DOHH2 (cell line): ENCODE measurements at regions not wholly inside any gene's neighbourhood (a gene's known extent, or its start where the extent isn't known, plus 50 kb on each side); places are given as distances from the start of the nearest gene placed in this dataset.

Source experiments
- H3F3A ChIP-seq: fragments of 200-600 bp; sonication (generic), shearing (Covaris generic); 2 replicates; pipeline ENCODE4 v1.6.0; 2016; ENCODE audit warnings: antibody characterized with exemption, mild to moderate bottlenecking; ENCODE audit not compliant: control insufficient read depth, insufficient read depth
- H3K27ac ChIP-seq: fragments of 200-600 bp; sonication (generic); 2 replicates; pipeline ENCODE4 v1.5.1; 2014; ENCODE audit warnings: low read depth, mild to moderate bottlenecking, low read length, moderate library complexity
- H3K27me3 ChIP-seq: fragments of 200-600 bp; sonication (generic); 2 replicates; pipeline ENCODE4 v1.6.1; 2014; ENCODE audit warnings: mild to moderate bottlenecking, low read length, mixed read lengths; ENCODE audit not compliant: control insufficient read depth
- H3K36me3 ChIP-seq: fragments of 200-600 bp; sonication (generic); 2 replicates; pipeline ENCODE4 v1.6.1; 2014; ENCODE audit warnings: mild to moderate bottlenecking, low read length, moderate library complexity, mixed read lengths; ENCODE audit not compliant: control insufficient read depth
- H3K4me1 ChIP-seq: fragments of 200-600 bp; sonication (generic); 2 replicates; pipeline ENCODE4 v1.6.1; 2014; ENCODE audit warnings: mild to moderate bottlenecking, low read length, mixed read lengths; ENCODE audit not compliant: control insufficient read depth
- H3K4me2 ChIP-seq: fragments of 200-600 bp; sonication (generic); 2 replicates; pipeline ENCODE4 v1.6.0; 2014; ENCODE audit warnings: mild to moderate bottlenecking, low read length, moderate library complexity
- H3K4me3 ChIP-seq: fragments of 200-600 bp; sonication (generic); 2 replicates; pipeline ENCODE4 v1.5.1; 2014; ENCODE audit warnings: mild to moderate bottlenecking, low read length, mixed read lengths
- H3K79me2 ChIP-seq: fragments of 200-600 bp; sonication (generic); 2 replicates; pipeline ENCODE4 v1.6.1; 2014; ENCODE audit warnings: mild to moderate bottlenecking, low read length, mixed read lengths; ENCODE audit not compliant: control insufficient read depth
- H3K9me2 ChIP-seq: fragments of 200-600 bp; sonication (generic); replicated peaks from 2 replicates; pipeline ENCODE4 v1.6.1; 2014; ENCODE audit warnings: mild to moderate bottlenecking, low read length, mixed read lengths; ENCODE audit not compliant: control insufficient read depth
- H3K9me3 ChIP-seq: fragments of 200-600 bp; sonication (generic); 2 replicates; pipeline ENCODE4 v1.6.1; 2014; ENCODE audit warnings: antibody characterized with exemption, low read length, mixed read lengths; ENCODE audit not compliant: control insufficient read depth, insufficient read depth
- H4K20me1 ChIP-seq: fragments of 200-600 bp; sonication (generic); 2 replicates; pipeline ENCODE4 v1.6.0; 2014; ENCODE audit warnings: low read depth, mild to moderate bottlenecking, antibody characterized with exemption, low read length, moderate library complexity; ENCODE audit not compliant: control insufficient read depth, insufficient read depth
- CTCF ChIP-seq: fragments of 200-600 bp; sonication (generic); IDR thresholded peaks from one replicate; pipeline ENCODE4 v1.5.1; 2014; ENCODE audit warnings: antibody characterized with exemption, mild to moderate bottlenecking, low read depth, low read length; ENCODE audit not compliant: poor library complexity, severe bottlenecking
- EZH2phosphoT487 ChIP-seq: fragments of 200-600 bp; sonication (generic); IDR thresholded peaks from 2 replicates; pipeline ENCODE4 v1.6.1; 2017; ENCODE audit warnings: borderline replicate concordance, mild to moderate bottlenecking, antibody characterized with exemption, low read length, moderate library complexity, mixed read lengths

GRCh38 chr1:219339466-219339865, 165.8 kb downstream of the LYPLAL1 start:
- no peaks in the 10 kb centered on the region for H3K36me3 ChIP-seq
- TF ChIP-seq EZH2phosphoT487, result no peak
- TF ChIP-seq CTCF, result no peak
- no peaks in the 10 kb centered on the region for H3K27me3 ChIP-seq
- no peaks in the 10 kb centered on the region for H4K20me1 ChIP-seq
- H3K27ac ChIP-seq, result no peak overlapping the region
- no peaks in the 10 kb centered on the region for H3K9me3 ChIP-seq
- H3K4me2 ChIP-seq, result no peak overlapping the region
- H3K4me1 ChIP-seq, result no peaks in the 10 kb centered on the region
- H3F3A ChIP-seq, result no peaks in the 10 kb centered on the region
- H3K4me3 ChIP-seq, result no peak overlapping the region
- no peaks in the 10 kb centered on the region for H3K79me2 ChIP-seq
- H3K9me2 ChIP-seq, result no peaks in the 10 kb centered on the region

GRCh38 chr1:219337588-219337987, 163.9 kb downstream of the LYPLAL1 start:
- TF ChIP-seq CTCF (no peak), EZH2phosphoT487 (no peak)
- Histone ChIP-seq H3K79me2 (no peaks in the 10 kb centered on the region), H4K20me1 (no peaks in the 10 kb centered on the region)

GRCh38 chr1:219333626-219334025, 159.9 kb downstream of the LYPLAL1 start:
- no peaks in the 10 kb centered on the region for H3K27me3 ChIP-seq
- no peaks in the 10 kb centered on the region for H3K36me3 ChIP-seq
- no peaks in the 10 kb centered on the region for H3K4me1 ChIP-seq
- H3K4me2 ChIP-seq, result no peak overlapping the region
- H3K79me2 ChIP-seq, result no peaks in the 10 kb centered on the region
- H3K9me3 ChIP-seq, result no peaks in the 10 kb centered on the region
- no peak overlapping the region for H3K27ac ChIP-seq
- H3K4me3 ChIP-seq, result no peak overlapping the region
- TF ChIP-seq CTCF (no peak), EZH2phosphoT487 (no peak)
- no peaks in the 10 kb centered on the region for H4K20me1 ChIP-seq
- H3K9me2 ChIP-seq, result no peaks in the 10 kb centered on the region
- H3F3A ChIP-seq, result no peaks in the 10 kb centered on the region

More at GRCh38 chr1:219337588-219337987, 163.9 kb downstream of the LYPLAL1 start:
- Histone ChIP-seq H3F3A (no peaks in the 10 kb centered on the region), H3K9me3 (no peaks in the 10 kb centered on the region), H3K4me2 (no peak overlapping the region), H3K9me2 (no peaks in the 10 kb centered on the region), H3K4me3 (no peak overlapping the region), H3K27ac (no peak overlapping the region), H3K36me3 (no peaks in the 10 kb centered on the region), H3K4me1 (no peaks in the 10 kb centered on the region), H3K27me3 (no peaks in the 10 kb centered on the region)

- Histone ChIP-seq H3K4me3 (no peak overlapping the region), H4K20me1 (no peaks in the 10 kb centered on the region), H3K4me2 (no peak overlapping the region), H3K79me2 (no peaks in the 10 kb centered on the region), H3K27ac (no peak overlapping the region), H3F3A (no peaks in the 10 kb centered on the region), H3K9me2 (no peaks in the 10 kb centered on the region), H3K9me3 (no peaks in the 10 kb centered on the region), H3K27me3 (no peaks in the 10 kb centered on the region), H3K36me3 (no peaks in the 10 kb centered on the region), H3K4me1 (no peaks in the 10 kb centered on the region)
- no peak for TF ChIP-seq EZH2phosphoT487
- TF ChIP-seq CTCF, result no peak
These were observed 157.7 kb downstream of the LYPLAL1 start for GRCh38 chr1:219331424-219331823.
